HEK293 (cell line): ENCODE measurements at regions not wholly inside any gene's neighbourhood (a gene's known extent, or its start where the extent isn't known, plus 50 kb on each side); places are given as distances from the start of the nearest gene placed in this dataset.

Experiments
- MZF1 ChIP-seq: fragments of 450-650 bp; formaldehyde crosslinking; IDR thresholded peaks from 2 replicates; pipeline ENCODE4 v1.5.1; 2017; ENCODE audit warnings: missing biosample characterization, missing genetic modification characterization, borderline replicate concordance
- YY1 ChIP-seq: fragments of 450-650 bp; formaldehyde crosslinking; IDR thresholded peaks from 2 replicates; pipeline ENCODE4 v1.5.1; 2018; ENCODE audit warnings: missing biosample characterization, missing genetic modification characterization
- ZNF184 ChIP-seq: fragments of 450-650 bp; IDR thresholded peaks from 2 replicates; pipeline ENCODE4 v1.5.1; 2018; ENCODE audit warnings: missing biosample characterization, mild to moderate bottlenecking, missing genetic modification characterization
- ZNF274 ChIP-seq, 2 experiments: fragments of 200-500 bp in 1 of 2; fragments of 450-650 bp in 1 of 2; sonication (Bioruptor generic) in 1 of 2; formaldehyde crosslinking in 1 of 2; IDR thresholded peaks; 2 replicates each; pipeline versions ENCODE4 v1.5.1 to v1.6.1; 2014 to 2016; ENCODE audit warnings: borderline replicate concordance in 1 of 2, inconsistent platforms in 1 of 2, low read length in 1 of 2, missing biosample characterization in 1 of 2, missing genetic modification characterization in 1 of 2
- ZNF549 ChIP-seq: fragments of 450-650 bp; IDR thresholded peaks from 2 replicates; pipeline ENCODE4 v1.5.1; 2018; ENCODE audit warnings: missing biosample characterization, missing genetic modification characterization, mild to moderate bottlenecking, inconsistent platforms, moderate library complexity
- TF ChIP-seq, protein P1 (sequence below): fragments of 450-650 bp; formaldehyde crosslinking; IDR thresholded peaks from 2 replicates; pipeline ENCODE4 v1.5.1; 2016; ENCODE audit warnings: missing biosample characterization, missing genetic modification characterization
- TF ChIP-seq, protein P2 (sequence below): fragments of 450-650 bp; formaldehyde crosslinking; IDR thresholded peaks from 2 replicates; pipeline ENCODE4 v1.5.1; 2016; ENCODE audit warnings: missing biosample characterization, missing genetic modification characterization
- TF ChIP-seq, protein P3 (sequence below): fragments of 450-650 bp; formaldehyde crosslinking; IDR thresholded peaks from 2 replicates; pipeline ENCODE4 v1.5.1; 2016; ENCODE audit warnings: missing biosample characterization, missing genetic modification characterization

DNA sequence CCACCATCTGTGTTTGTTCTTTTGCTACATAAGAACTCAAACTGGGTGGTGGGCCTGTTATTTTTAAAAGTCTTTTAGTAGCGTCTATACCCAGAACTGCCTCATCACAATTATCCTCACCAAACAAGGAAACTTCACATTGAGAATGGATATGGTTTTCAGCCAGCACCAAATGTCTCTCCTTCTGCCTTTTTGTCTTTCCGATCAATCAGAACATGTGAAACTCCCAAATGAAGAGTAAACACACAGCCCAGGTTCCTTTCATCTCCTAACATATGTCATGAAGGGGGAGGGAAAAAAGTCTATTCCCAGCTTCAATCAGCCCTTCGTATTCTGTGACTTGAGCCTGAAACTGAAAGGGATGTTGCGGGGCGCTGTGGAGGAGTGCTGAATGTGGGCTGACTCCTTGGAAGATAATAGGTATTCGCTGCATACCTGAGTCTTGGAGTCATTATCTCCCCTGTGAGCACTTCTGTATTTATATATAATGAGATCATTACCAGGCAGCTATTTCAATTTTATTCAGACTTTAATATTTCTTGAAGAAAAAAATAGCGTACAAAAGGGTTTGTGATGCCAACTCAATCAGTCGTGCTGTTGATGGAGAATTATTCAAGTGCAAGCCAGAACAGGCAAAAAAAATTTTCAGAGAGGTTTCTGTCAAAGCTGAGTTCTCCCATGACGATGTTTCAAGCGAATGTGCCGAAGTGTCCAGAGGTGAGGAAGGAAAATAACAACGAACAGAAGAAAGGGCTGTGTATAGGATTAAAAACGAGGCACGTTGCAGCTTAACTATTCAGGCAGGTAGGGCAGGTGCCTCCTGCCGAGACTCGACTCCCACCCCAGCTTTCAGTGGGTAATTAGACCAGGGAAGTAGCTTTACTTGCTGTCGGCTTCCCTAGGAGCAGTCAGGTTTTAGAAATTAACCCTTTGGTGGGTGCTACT, 163.9 kb upstream of the NOCT start:
- no peak for TF ChIP-seq YY1 (tag by site-specific recombination)
- no peak for TF ChIP-seq ZNF184
- TF ChIP-seq, protein P1, sequence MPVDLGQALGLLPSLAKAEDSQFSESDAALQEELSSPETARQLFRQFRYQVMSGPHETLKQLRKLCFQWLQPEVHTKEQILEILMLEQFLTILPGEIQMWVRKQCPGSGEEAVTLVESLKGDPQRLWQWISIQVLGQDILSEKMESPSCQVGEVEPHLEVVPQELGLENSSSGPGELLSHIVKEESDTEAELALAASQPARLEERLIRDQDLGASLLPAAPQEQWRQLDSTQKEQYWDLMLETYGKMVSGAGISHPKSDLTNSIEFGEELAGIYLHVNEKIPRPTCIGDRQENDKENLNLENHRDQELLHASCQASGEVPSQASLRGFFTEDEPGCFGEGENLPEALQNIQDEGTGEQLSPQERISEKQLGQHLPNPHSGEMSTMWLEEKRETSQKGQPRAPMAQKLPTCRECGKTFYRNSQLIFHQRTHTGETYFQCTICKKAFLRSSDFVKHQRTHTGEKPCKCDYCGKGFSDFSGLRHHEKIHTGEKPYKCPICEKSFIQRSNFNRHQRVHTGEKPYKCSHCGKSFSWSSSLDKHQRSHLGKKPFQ (tag by site-specific recombination) = no peak
- TF ChIP-seq, protein P2, sequence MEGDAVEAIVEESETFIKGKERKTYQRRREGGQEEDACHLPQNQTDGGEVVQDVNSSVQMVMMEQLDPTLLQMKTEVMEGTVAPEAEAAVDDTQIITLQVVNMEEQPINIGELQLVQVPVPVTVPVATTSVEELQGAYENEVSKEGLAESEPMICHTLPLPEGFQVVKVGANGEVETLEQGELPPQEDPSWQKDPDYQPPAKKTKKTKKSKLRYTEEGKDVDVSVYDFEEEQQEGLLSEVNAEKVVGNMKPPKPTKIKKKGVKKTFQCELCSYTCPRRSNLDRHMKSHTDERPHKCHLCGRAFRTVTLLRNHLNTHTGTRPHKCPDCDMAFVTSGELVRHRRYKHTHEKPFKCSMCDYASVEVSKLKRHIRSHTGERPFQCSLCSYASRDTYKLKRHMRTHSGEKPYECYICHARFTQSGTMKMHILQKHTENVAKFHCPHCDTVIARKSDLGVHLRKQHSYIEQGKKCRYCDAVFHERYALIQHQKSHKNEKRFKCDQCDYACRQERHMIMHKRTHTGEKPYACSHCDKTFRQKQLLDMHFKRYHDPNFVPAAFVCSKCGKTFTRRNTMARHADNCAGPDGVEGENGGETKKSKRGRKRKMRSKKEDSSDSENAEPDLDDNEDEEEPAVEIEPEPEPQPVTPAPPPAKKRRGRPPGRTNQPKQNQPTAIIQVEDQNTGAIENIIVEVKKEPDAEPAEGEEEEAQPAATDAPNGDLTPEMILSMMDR (tag by site-specific recombination) = no peak
- no peak for TF ChIP-seq ZNF274 (IDR thresholded peaks at IDR 0.05; ENCODE audit: low read length)
- no peak for TF ChIP-seq ZNF274 (tag by site-specific recombination; IDR thresholded peaks at IDR 0.05; ENCODE audit: borderline replicate concordance)
- TF ChIP-seq, protein P3, sequence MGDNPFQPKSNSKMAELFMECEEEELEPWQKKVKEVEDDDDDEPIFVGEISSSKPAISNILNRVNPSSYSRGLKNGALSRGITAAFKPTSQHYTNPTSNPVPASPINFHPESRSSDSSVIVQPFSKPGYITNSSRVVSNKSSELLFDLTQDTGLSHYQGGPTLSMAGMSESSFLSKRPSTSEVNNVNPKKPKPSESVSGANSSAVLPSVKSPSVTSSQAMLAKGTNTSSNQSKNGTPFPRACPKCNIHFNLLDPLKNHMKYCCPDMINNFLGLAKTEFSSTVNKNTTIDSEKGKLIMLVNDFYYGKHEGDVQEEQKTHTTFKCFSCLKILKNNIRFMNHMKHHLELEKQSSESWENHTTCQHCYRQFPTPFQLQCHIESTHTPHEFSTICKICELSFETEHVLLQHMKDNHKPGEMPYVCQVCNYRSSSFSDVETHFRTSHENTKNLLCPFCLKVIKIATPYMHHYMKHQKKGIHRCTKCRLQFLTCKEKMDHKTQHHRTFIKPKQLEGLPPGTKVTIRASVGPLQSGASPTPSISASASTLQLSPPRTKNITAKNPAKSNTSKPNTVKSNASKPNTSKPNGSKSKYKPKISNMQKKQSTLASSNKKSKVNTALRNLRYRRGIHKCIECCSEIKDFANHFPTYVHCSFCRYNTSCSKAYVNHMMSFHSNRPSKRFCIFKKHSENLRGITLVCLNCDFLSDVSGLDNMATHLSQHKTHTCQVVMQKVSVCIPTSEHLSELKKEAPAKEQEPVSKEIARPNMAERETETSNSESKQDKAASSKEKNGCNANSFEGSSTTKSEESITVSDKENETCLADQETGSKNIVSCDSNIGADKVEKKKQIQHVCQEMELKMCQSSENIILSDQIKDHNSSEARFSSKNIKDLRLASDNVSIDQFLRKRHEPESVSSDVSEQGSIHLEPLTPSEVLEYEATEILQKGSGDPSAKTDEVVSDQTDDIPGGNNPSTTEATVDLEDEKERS (tag by site-specific recombination) = no peak
- TF ChIP-seq MZF1 = no peak
- no peak for TF ChIP-seq ZNF549 (tag by site-specific recombination)
